Mucosa of descending colon (tissue), 3 donors: ENCODE measurements at regions not wholly inside any gene's neighbourhood (a gene's known extent, or its start where the extent isn't known, plus 50 kb on each side); places are given as distances from the start of the nearest gene placed in this dataset.

ENCODE experiments used
- ATAC-seq: fragments of 200-7000 bp; cut with Tn5 transposase; one replicate; pipeline ENCODE4 v1.9.1; 2020; ENCODE audit warnings: mild to moderate bottlenecking, moderate library complexity
- DNase-seq, 3 donors: peaks; one replicate each; pipeline ENCODE4 v3.0.0-alpha.2; 2020
- H3K36me3 ChIP-seq: fragments of 200-600 bp; one replicate; pipeline ENCODE4 v1.8.0; 2021; ENCODE audit warnings: low read depth, mild to moderate bottlenecking
- H3K4me1 ChIP-seq: fragments of 200-600 bp; one replicate; pipeline ENCODE4 v1.8.0; 2021; ENCODE audit warnings: low read depth, mild to moderate bottlenecking
- H3K4me3 ChIP-seq: fragments of 200-600 bp; one replicate; pipeline ENCODE4 v1.8.0; 2021; ENCODE audit warnings: mild to moderate bottlenecking
- H3K9me3 ChIP-seq: fragments of 200-600 bp; one replicate; pipeline ENCODE4 v1.8.0; 2021; ENCODE audit warnings: mild to moderate bottlenecking
- CTCF ChIP-seq: fragments of 200-600 bp; IDR thresholded peaks from one replicate; pipeline ENCODE4 v1.8.0; 2022; ENCODE audit warnings: antibody characterized with exemption, mild to moderate bottlenecking
- intact Hi-C, 2 donors: fragments of 100-400 bp; cut with DNase I in 1 of 2; cut with micrococcal nuclease in 1 of 2; formaldehyde crosslinking; loops; one replicate each; pipeline versions ENCODE4 v1.11.0 to v1.11.1; 2022; cut with DNase I, micrococcal nuclease
- donor health status: DM: no; HTN: no; CAD: no; lungs with moderate emphysema.
- donor health status: DM: no; HTN: no; CAD: no.
- donor health status: DM: no; HTN: yes; CAD: no.

- no peak overlapping the region for H3K4me3 ChIP-seq
- no peak for ATAC-seq
- no peaks in the 10 kb centered on the region for H3K4me1 ChIP-seq
- H3K36me3 ChIP-seq: no peaks in the 10 kb centered on the region
- no peaks in the 10 kb centered on the region for H3K9me3 ChIP-seq
- no peak for TF ChIP-seq CTCF
- no peak for DNase-seq
- intact Hi-C loops: no loop called here
These were observed 297.5 kb downstream of the UACA start for GRCh38 chr15:70465812-70466211.

- intact Hi-C loops: no loop called here
- Histone ChIP-seq H3K4me3 (no peak overlapping the region), H3K36me3 (no peaks in the 10 kb centered on the region), H3K9me3 (no peaks in the 10 kb centered on the region), H3K4me1 (no peaks in the 10 kb centered on the region)
- ATAC-seq (no peak), DNase-seq (no peak)
- no peak for TF ChIP-seq CTCF
These were observed 299.9 kb downstream of the UACA start for GRCh38 chr15:70463453-70463834.

GRCh38 chr15:70461992-70462391 lies 301.4 kb downstream of the UACA start:
- H3K9me3 ChIP-seq: no peaks in the 10 kb centered on the region
- no peaks in the 10 kb centered on the region for H3K4me1 ChIP-seq
- no peaks in the 10 kb centered on the region for H3K36me3 ChIP-seq
- H3K4me3 ChIP-seq: no peak overlapping the region
- intact Hi-C loops: no loop called here
- TF ChIP-seq CTCF: no peak
- DNase-seq (no peak), ATAC-seq (no peak)

GRCh38 chr15:70461017-70461416 lies 302.3 kb downstream of the UACA start:
- intact Hi-C loops: no loop called here
- no peaks in the 10 kb centered on the region for H3K36me3 ChIP-seq
- DNase-seq (no peak), ATAC-seq (no peak)
- no peaks in the 10 kb centered on the region for H3K4me1 ChIP-seq
- no peak for TF ChIP-seq CTCF
- no peak overlapping the region for H3K4me3 ChIP-seq
- H3K9me3 ChIP-seq: no peaks in the 10 kb centered on the region

- H3K9me3 ChIP-seq: no peaks in the 10 kb centered on the region
- no peaks in the 10 kb centered on the region for H3K4me1 ChIP-seq
- no peaks in the 10 kb centered on the region for H3K36me3 ChIP-seq
- TF ChIP-seq CTCF: no peak
- DNase-seq: no peak
- ATAC-seq: no peak
- intact Hi-C loops: no loop called here
- H3K4me3 ChIP-seq: no peak overlapping the region
These were observed 304.0 kb downstream of the UACA start for GRCh38 chr15:70459312-70459711.

- DNase-seq (no peak), ATAC-seq (no peak)
- Histone ChIP-seq H3K36me3 (no peaks in the 10 kb centered on the region), H3K4me1 (peaks cover 7% of the 10 kb centered on the region), H3K9me3 (no peaks in the 10 kb centered on the region), H3K4me3 (no peak overlapping the region)
- TF ChIP-seq CTCF: no peak
- intact Hi-C loops: no loop called here
These were observed 309.6 kb downstream of the UACA start for GRCh38 chr15:70453766-70454165.
